ENCODE measurements at regions not wholly inside any gene's neighbourhood (a gene's known extent, or its start where the extent isn't known, plus 50 kb on each side); places are given as distances from the start of the nearest gene placed in this dataset.

DNA sequence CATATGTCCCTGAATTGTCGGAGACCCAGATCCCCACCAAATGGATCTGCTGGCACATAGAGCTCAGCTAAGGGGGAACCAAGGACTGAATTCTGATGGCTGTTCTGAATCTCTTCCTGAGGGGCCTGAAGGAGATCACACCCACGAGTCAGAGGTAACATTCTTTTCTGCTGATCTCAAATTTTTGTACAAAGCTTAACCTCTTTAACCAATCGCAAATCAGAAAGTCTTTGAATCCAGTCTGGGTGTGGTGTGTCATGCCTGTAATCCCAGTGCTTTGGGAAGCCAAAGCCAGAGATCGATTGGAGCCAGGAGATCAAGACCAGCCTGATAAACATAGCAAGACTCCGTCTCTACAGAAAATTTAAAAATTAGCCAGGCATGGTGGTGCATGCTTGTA is 62.8 kb upstream of the PRRC2C start:
- DNase-seq (ENCODE audit: low read depth, low spot score) (no peak), ATAC-seq (no peak), FAIRE-seq (no peak)
- no peaks in the 10 kb centered on the region for H3K36me3 ChIP-seq (ENCODE audit: control insufficient read depth in 2 of 2, insufficient read depth in 2 of 2, low read length in 1 of 2)
- H4K20me1 ChIP-seq (ENCODE audit: control insufficient read depth, insufficient read depth): no peaks in the 10 kb centered on the region
- WGBS (ENCODE audit: insufficient coverage, insufficient replicate concordance, low lambda C conversion rate, missing lambda C conversion rate): 24% methylated on average over 5 of the region's 5 CpGs
- no peak overlapping the region for H3K9ac ChIP-seq (ENCODE audit: control insufficient read depth, insufficient read depth, low read length)
- ChIA-PET RAD21 (ENCODE audit: unreplicated experiment) (no interaction called here), POLR2A (interaction anchor here (0.6 kb wide), 1 partner anchor 107 kb away, joined by 4 read pairs; no protein-coding TSS in a partner anchor), SMC1A (ENCODE audit: uncharacterized antibody, unreplicated experiment) (no interaction called here), CTCF (no interaction called here)
- BruUV-seq (replicated peaks): no TSS peak
- no peak overlapping the region for H3K27ac ChIP-seq (ENCODE audit: control insufficient read depth, insufficient read depth)
- H3K4me3 ChIP-seq: no peak overlapping the region
- TF ChIP-seq MTA3 (IDR thresholded peaks at IDR 0.05; ENCODE audit: borderline replicate concordance, low read length) (no peak), ZSCAN29 (IDR thresholded peaks at IDR 0.05) (no peak), TAF1 (IDR thresholded peaks at IDR 0.05; ENCODE audit: borderline replicate concordance, low read depth, low read length) (no peak), MYB (IDR thresholded peaks at IDR 0.05; ENCODE audit: borderline replicate concordance, low read depth, low read length) (no peak), RAD21 (IDR thresholded peaks at IDR 0.05; ENCODE audit: insufficient read depth, low read depth, low read length) (no peak), EZH2 (IDR thresholded peaks at IDR 0.05; ENCODE audit: borderline replicate concordance, control insufficient read depth, low read depth, low read length) (no peak), RB1 (IDR thresholded peaks at IDR 0.05; ENCODE audit: borderline replicate concordance) (no peak), TCF7 (IDR thresholded peaks at IDR 0.05; ENCODE audit: borderline replicate concordance) (no peak)
- TF ChIP-seq, protein P1, sequence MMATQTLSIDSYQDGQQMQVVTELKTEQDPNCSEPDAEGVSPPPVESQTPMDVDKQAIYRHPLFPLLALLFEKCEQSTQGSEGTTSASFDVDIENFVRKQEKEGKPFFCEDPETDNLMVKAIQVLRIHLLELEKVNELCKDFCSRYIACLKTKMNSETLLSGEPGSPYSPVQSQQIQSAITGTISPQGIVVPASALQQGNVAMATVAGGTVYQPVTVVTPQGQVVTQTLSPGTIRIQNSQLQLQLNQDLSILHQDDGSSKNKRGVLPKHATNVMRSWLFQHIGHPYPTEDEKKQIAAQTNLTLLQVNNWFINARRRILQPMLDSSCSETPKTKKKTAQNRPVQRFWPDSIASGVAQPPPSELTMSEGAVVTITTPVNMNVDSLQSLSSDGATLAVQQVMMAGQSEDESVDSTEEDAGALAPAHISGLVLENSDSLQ (IDR thresholded peaks at IDR 0.05): no peak
- no peaks in the 10 kb centered on the region for H3K79me2 ChIP-seq (ENCODE audit: control insufficient read depth, insufficient read depth, low read length)
- H3K4me2 ChIP-seq (ENCODE audit: control insufficient read depth, insufficient read depth): no peak overlapping the region
- in situ Hi-C loops (cut with MboI) (no loop called here), intact Hi-C loops (cut with micrococcal nuclease; ENCODE audit: unreplicated experiment) (no loop called here)
- no peaks in the 10 kb centered on the region for H3K27me3 ChIP-seq (replicated peaks in 1 of 2; ENCODE audit: control insufficient read depth in 2 of 2, insufficient read depth in 2 of 2, low read length in 1 of 2)
- H3K4me1 ChIP-seq (ENCODE audit: control insufficient read depth, insufficient read depth, low read length): no peaks in the 10 kb centered on the region; the same call in 1 of the 2 replicates
- H2AFZ ChIP-seq (ENCODE audit: control insufficient read depth, low read depth, low read length): no peak overlapping the region
- H3K9me3 ChIP-seq (replicated peaks; ENCODE audit: control insufficient read depth, insufficient read depth, low read length): no peaks in the 10 kb centered on the region

Measured in GM12878 (cell line).